ENCODE measurements at regions not wholly inside any gene's neighbourhood (a gene's known extent, or its start where the extent isn't known, plus 50 kb on each side); places are given as distances from the start of the nearest gene placed in this dataset.

DNA sequence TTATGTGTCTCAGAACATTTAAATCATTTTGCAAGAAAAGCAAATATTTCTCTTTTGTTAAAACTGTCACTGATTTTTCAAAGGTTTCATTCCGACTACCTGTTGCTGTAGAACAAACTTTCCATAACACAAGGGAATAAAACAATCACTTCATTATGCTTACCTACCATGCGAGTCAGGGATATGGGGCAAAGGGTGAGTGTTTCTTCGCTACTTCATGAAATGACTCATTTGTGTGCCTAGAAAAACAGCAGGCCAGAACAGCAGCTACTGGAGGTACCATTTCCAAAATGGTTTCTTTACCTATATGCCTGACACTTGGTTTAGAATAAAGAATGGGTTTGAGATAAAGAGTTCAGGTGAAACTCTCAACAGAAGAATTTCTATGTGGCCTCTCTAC is 712.5 kb downstream of the PLOD2 start:
- no peak overlapping the region for H3K4me2 ChIP-seq (replicated peaks; ENCODE audit: extremely low read depth, low read length, poor library complexity, severe bottlenecking)
- H3K4me1 Mint-ChIP-seq = no peaks in the 10 kb centered on the region
- H3K4me1 ChIP-seq (ENCODE audit: control insufficient read depth in 1 of 2, insufficient read depth in 2 of 2, low read length in 2 of 2) = no peaks in the 10 kb centered on the region
- no peak overlapping the region for H3K4me3 ChIP-seq (replicated peaks in 1 of 3; ENCODE audit: low read depth in 2 of 3, low read length in 3 of 3)
- H3K36me3 Mint-ChIP-seq = no peaks in the 10 kb centered on the region
- TF ChIP-seq, protein P1, sequence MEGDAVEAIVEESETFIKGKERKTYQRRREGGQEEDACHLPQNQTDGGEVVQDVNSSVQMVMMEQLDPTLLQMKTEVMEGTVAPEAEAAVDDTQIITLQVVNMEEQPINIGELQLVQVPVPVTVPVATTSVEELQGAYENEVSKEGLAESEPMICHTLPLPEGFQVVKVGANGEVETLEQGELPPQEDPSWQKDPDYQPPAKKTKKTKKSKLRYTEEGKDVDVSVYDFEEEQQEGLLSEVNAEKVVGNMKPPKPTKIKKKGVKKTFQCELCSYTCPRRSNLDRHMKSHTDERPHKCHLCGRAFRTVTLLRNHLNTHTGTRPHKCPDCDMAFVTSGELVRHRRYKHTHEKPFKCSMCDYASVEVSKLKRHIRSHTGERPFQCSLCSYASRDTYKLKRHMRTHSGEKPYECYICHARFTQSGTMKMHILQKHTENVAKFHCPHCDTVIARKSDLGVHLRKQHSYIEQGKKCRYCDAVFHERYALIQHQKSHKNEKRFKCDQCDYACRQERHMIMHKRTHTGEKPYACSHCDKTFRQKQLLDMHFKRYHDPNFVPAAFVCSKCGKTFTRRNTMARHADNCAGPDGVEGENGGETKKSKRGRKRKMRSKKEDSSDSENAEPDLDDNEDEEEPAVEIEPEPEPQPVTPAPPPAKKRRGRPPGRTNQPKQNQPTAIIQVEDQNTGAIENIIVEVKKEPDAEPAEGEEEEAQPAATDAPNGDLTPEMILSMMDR (IDR thresholded peaks at IDR 0.05) = no peak
- DNase-seq = no peak
- no peaks in the 10 kb centered on the region for H3K27me3 ChIP-seq (ENCODE audit: control insufficient read depth in 2 of 2, insufficient read depth in 2 of 2, low read length in 2 of 2)
- H3K27ac ChIP-seq (ENCODE audit: low read depth in 1 of 2, low read length in 2 of 2) = no peak overlapping the region
- H3K27me3 Mint-ChIP-seq (ENCODE audit: low read depth in 3 of 3) = peaks cover 0 to 1% (median 0%) of the 10 kb centered on the region in 3 donors
- H3K27ac Mint-ChIP-seq = no peak overlapping the region
- no peaks in the 10 kb centered on the region for H3K36me3 ChIP-seq (replicated peaks in 1 of 2; ENCODE audit: control insufficient read depth in 1 of 2, insufficient read depth in 2 of 2, low read length in 2 of 2)
- H3K9me3 ChIP-seq (replicated peaks in 1 of 2; ENCODE audit: control insufficient read depth in 1 of 2, insufficient read depth in 1 of 2, low read length in 2 of 2) = no peaks in the 10 kb centered on the region
- no peaks in the 10 kb centered on the region for H3K79me2 ChIP-seq (ENCODE audit: insufficient read depth, low read length)
- intact Hi-C loops (cut with micrococcal nuclease) = no loop called here
- no CpG with 5 or more reads among the region's 3 CpGs for WGBS (ENCODE audit: insufficient coverage)
- H4K20me1 ChIP-seq (ENCODE audit: insufficient read depth, low read length) = no peaks in the 10 kb centered on the region
- no peak overlapping the region for H2AFZ ChIP-seq (ENCODE audit: insufficient read depth, low read depth, low read length, poor library complexity, severe bottlenecking)
- H3K9me3 Mint-ChIP-seq = peaks cover 0 to 8% (median 0%) of the 10 kb centered on the region in 7 donors
- H3K4me3 Mint-ChIP-seq = no peak overlapping the region
- no peak overlapping the region for H3K9ac ChIP-seq (ENCODE audit: insufficient read depth, low read length, poor library complexity, severe bottlenecking)

DNA sequence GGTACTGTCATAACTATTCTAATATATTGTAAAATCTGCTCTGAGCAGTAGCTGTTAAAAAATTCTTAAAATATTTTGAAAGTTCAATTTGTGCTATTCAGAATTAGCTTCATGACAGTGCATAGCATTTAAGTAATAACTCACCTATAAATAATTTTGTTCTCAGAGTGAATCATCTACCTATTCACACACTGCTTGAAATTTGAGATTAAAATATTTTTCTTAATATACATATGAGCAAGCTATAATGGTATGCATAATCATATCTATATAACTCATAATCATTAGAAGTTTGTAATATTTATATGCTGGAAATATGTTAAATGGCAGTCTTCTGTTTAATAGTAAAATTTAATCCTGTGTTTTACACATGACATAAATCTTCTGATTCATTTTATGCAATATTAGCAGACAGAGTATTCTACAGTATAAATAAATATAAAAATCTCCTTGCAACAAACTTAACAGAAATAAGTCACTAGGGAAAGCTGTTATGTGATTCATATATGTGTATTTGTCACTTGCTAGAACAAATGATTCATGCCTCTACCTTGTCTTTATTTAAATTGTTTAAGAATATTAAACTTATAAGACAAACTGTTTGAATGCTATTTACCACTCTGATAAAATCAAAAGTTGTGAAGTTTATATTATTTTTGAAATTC is 710.8 kb downstream of the PLOD2 start:
- H3K27me3 ChIP-seq (ENCODE audit: control insufficient read depth in 2 of 2, insufficient read depth in 2 of 2, low read length in 2 of 2) = no peaks in the 10 kb centered on the region
- H3K9me3 ChIP-seq (replicated peaks in 1 of 2; ENCODE audit: control insufficient read depth in 1 of 2, insufficient read depth in 1 of 2, low read length in 2 of 2) = no peaks in the 10 kb centered on the region
- H3K36me3 ChIP-seq (replicated peaks in 1 of 2; ENCODE audit: control insufficient read depth in 1 of 2, insufficient read depth in 2 of 2, low read length in 2 of 2) = no peaks in the 10 kb centered on the region
- H2AFZ ChIP-seq (ENCODE audit: insufficient read depth, low read depth, low read length, poor library complexity, severe bottlenecking) = no peak overlapping the region
- Mint-ChIP-seq H3K4me3 (no peak overlapping the region), H3K27ac (no peak overlapping the region), H3K9me3 (peaks cover 0 to 6% (median 2%) of the 10 kb centered on the region in 7 donors), H3K36me3 (no peaks in the 10 kb centered on the region), H3K27me3 (ENCODE audit: low read depth in 3 of 3) (no peaks in the 10 kb centered on the region), H3K4me1 (no peaks in the 10 kb centered on the region)
- H4K20me1 ChIP-seq (ENCODE audit: insufficient read depth, low read length) = no peaks in the 10 kb centered on the region
- TF ChIP-seq, protein P1 (IDR thresholded peaks at IDR 0.05) = no peak
- no peak overlapping the region for H3K27ac ChIP-seq (ENCODE audit: low read depth in 1 of 2, low read length in 2 of 2)
- no peak for DNase-seq
- H3K4me1 ChIP-seq (ENCODE audit: control insufficient read depth in 1 of 2, insufficient read depth in 2 of 2, low read length in 2 of 2) = no peaks in the 10 kb centered on the region
- H3K79me2 ChIP-seq (ENCODE audit: insufficient read depth, low read length) = no peaks in the 10 kb centered on the region
- H3K4me2 ChIP-seq (replicated peaks; ENCODE audit: extremely low read depth, low read length, poor library complexity, severe bottlenecking) = no peak overlapping the region
- no peak overlapping the region for H3K4me3 ChIP-seq (replicated peaks in 1 of 3; ENCODE audit: low read depth in 2 of 3, low read length in 3 of 3)
- no peak overlapping the region for H3K9ac ChIP-seq (ENCODE audit: insufficient read depth, low read length, poor library complexity, severe bottlenecking)
- intact Hi-C loops (cut with micrococcal nuclease) = no loop called here

Measured in CD14-positive monocyte (primary cell).